Heart left ventricle (tissue), 16 donors: ENCODE measurements at regions not wholly inside any gene's neighbourhood (a gene's known extent, or its start where the extent isn't known, plus 50 kb on each side); places are given as distances from the start of the nearest gene placed in this dataset.

Experiments
- ATAC-seq, 4 donors: fragments of 200-7000 bp; cut with Tn5 transposase; one replicate each; pipeline ENCODE4 v1.9.1; 2020 to 2022; ENCODE audit warnings: moderate library complexity in 4 of 4, mild to moderate bottlenecking in 3 of 4, moderate number of reproducible peaks in 1 of 4
- DNase-seq, 5 donors: peaks; one replicate each; pipeline ENCODE4 v3.0.0-alpha.2; 2020
- H3K27ac ChIP-seq, 12 donors: fragments of 200-600 bp; sonication (generic) in 4 of 12; one replicate each; pipeline versions ENCODE4 v1.5.0 to v1.8.0; 2016 to 2022; ENCODE audit warnings: mild to moderate bottlenecking in 2 of 12
- H3K27me3 ChIP-seq, 9 donors: fragments of 200-600 bp; sonication (generic) in 2 of 9; one replicate each; pipeline versions ENCODE4 v1.5.1 to v1.8.0; 2016 to 2022; ENCODE audit warnings: mild to moderate bottlenecking in 3 of 9
- H3K36me3 ChIP-seq, 9 donors: fragments of 200-600 bp; sonication (generic) in 2 of 9; one replicate each; pipeline versions ENCODE4 v1.5.0 to v1.8.0; 2018 to 2022; ENCODE audit warnings: mild to moderate bottlenecking in 2 of 9
- H3K4me1 ChIP-seq, 12 donors: fragments of 200-600 bp; sonication (generic) in 4 of 12; one replicate each; pipeline versions ENCODE4 v1.5.0 to v1.8.0; 2016 to 2022; ENCODE audit warnings: mild to moderate bottlenecking in 3 of 12
- H3K4me3 ChIP-seq, 12 donors: fragments of 200-600 bp; sonication (generic) in 4 of 12; one replicate each; pipeline versions ENCODE4 v1.5.0 to v1.8.0; 2017 to 2022; ENCODE audit warnings: mild to moderate bottlenecking in 9 of 12, moderate library complexity in 4 of 12
- H3K9me3 ChIP-seq, 12 donors: fragments of 200-600 bp; sonication (generic) in 4 of 12; one replicate each; pipeline versions ENCODE4 v1.5.0 to v1.8.0; 2016 to 2022; ENCODE audit warnings: mild to moderate bottlenecking in 1 of 12
- POLR2A ChIP-seq, 2 donors: fragments of 450-650 bp; IDR thresholded peaks; one replicate each; pipeline ENCODE4 v1.6.1; 2017; ENCODE audit warnings: antibody characterized with exemption in 2 of 2, mild to moderate bottlenecking in 2 of 2, moderate library complexity in 2 of 2
- WGBS, 4 donors: extraction: QIAGEN DNeasy Blood & Tissue Kit in 2 of 4; methylation state at CpG; one replicate each; pipeline versions ENCODE4 v1.1.5 to v1.1.7; 2013 to 2018; 5-methylcytosine and 5-hydroxymethylcytosine counted together
- intact Hi-C, 10 donors: fragments of 100-400 bp; cut with DNase I; formaldehyde crosslinking; loops; one replicate each; pipeline versions ENCODE4 v1.11.1 to v1.14.2; 2022
- TF ChIP-seq, protein P1 (sequence below), 12 donors: fragments of 200-600 bp; sonication (generic) in 4 of 12; IDR thresholded peaks; one replicate each; pipeline versions ENCODE4 v1.5.0 to v1.8.0; 2018 to 2022; ENCODE audit warnings: antibody characterized with exemption in 12 of 12, mild to moderate bottlenecking in 5 of 12
- donor health status: ischemic (EF 13 %, LVEDD 7.1; RV severe dilation, severe dysfunction).
- donor health status: healthy with polysubstance abuse.
- donor health status: DM: no; HTN: yes; CAD: no.
- donor health status: DM: no; HTN: no; CAD: no.
- donor health status: ischemic (EF 25% LVEDD 6.9; RV normal size, moderate dysfunction).
- donor health status: ischemic (EF 25% LVEDD 5.7; RV mildly dilated, moderate dysfunction).
- donor health status: healthy.
- donor health status: DM: yes; HTN: yes; CAD: no.
- donor health status: ischemic (EF 35%, LVEDD 5.7; RV mildly dilated, moderate dysfunction).
- donor health status: nonischemic (EF 11% LVEDD 7.7; RV severe dilation, severe dysfunction).
- donor health status: DM: yes; HTN: yes; CAD: no.
- donor health status: PGD.
- donor health status: ischemic (EF 29% LVEDD 5.4; RV normal size, mild dysfunction).
- donor health status: nonischemic (EF 23%, LVEDD 6.1; RV moderate dilation, normal function).

DNA sequence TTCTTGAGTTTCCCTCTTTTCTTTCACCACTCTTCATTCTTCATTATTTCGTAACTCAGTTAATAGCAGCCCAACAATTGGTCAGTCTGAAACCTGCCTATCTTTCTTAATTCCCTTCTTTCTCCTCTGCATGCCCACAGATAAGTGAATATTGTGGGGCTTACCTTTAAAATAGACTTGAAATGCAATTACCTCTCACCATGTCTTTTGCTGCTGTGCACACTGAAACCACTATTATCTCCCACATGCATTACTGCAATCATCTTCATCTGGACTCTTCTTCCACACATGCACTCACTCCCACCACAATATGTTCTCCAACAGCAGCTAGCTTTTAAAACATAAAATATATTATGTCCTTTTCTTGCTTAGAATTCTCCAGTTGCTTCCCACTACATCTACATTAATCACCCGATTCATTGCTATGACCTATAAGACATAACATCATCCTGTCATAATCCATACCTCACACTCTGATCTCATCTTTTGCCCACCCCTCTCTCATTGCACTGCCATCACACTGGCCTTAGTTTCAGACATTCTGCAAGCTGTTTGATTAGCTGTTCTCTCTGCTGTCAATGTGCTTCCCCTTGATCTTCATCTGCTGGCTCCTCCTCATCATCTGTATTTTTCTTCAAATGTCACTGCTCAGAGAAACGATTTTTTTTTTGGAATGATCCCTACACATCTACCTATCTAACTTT, 304.8 kb downstream of the PTPRC start:
- intact Hi-C loops, result no loop called here
- ATAC-seq, result no peak
- 83 to 86% (median 83%) methylated on average over 3 of the region's 3 CpGs for WGBS, 4 donors

DNA sequence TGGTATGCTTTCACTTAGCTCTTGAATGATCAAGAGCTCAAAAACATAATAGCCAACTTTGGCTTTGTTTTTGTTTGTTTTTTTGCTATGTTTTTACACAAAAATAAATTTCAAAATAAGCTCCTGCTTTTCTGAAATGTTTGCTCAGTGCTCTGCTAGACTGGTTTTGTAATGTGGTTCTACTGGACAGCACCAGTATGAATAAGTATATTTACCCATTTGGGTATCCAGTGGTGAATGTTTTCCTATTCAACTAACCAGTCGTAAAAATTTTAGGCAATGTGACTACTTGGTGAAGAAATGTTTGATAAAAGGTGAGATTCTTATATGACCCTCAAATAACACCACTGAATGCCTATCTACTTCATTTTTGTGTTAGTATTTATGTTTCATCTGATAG, 308.6 kb downstream of the PTPRC start:
- no peak for TF ChIP-seq POLR2A (IDR thresholded peaks at IDR 0.05)
- TF ChIP-seq, protein P1, sequence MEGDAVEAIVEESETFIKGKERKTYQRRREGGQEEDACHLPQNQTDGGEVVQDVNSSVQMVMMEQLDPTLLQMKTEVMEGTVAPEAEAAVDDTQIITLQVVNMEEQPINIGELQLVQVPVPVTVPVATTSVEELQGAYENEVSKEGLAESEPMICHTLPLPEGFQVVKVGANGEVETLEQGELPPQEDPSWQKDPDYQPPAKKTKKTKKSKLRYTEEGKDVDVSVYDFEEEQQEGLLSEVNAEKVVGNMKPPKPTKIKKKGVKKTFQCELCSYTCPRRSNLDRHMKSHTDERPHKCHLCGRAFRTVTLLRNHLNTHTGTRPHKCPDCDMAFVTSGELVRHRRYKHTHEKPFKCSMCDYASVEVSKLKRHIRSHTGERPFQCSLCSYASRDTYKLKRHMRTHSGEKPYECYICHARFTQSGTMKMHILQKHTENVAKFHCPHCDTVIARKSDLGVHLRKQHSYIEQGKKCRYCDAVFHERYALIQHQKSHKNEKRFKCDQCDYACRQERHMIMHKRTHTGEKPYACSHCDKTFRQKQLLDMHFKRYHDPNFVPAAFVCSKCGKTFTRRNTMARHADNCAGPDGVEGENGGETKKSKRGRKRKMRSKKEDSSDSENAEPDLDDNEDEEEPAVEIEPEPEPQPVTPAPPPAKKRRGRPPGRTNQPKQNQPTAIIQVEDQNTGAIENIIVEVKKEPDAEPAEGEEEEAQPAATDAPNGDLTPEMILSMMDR (IDR thresholded peaks at IDR 0.05), result no peak
- no peaks in the 10 kb centered on the region for H3K36me3 ChIP-seq
- H3K4me3 ChIP-seq, result no peak overlapping the region
- no peak overlapping the region for H3K27ac ChIP-seq
- no peaks in the 10 kb centered on the region for H3K9me3 ChIP-seq
- DNase-seq (no peak), ATAC-seq (no peak)
- H3K27me3 ChIP-seq, result no peaks in the 10 kb centered on the region
- 93 to 100% (median 94%) methylated on average over 1 of the region's 1 CpG for WGBS, 4 donors
- H3K4me1 ChIP-seq, result no peaks in the 10 kb centered on the region
- intact Hi-C loops, result no loop called here

More for the DNA sequence above, 304.8 kb downstream of the PTPRC start:
- no peak for TF ChIP-seq POLR2A (IDR thresholded peaks at IDR 0.05)
- TF ChIP-seq, protein P1 (IDR thresholded peaks at IDR 0.05), result no peak
- Histone ChIP-seq H3K27ac (no peak overlapping the region), H3K36me3 (no peaks in the 10 kb centered on the region), H3K4me3 (no peak overlapping the region), H3K4me1 (no peaks in the 10 kb centered on the region), H3K27me3 (no peaks in the 10 kb centered on the region), H3K9me3 (no peaks in the 10 kb centered on the region)
- DNase-seq, result no peak

DNA sequence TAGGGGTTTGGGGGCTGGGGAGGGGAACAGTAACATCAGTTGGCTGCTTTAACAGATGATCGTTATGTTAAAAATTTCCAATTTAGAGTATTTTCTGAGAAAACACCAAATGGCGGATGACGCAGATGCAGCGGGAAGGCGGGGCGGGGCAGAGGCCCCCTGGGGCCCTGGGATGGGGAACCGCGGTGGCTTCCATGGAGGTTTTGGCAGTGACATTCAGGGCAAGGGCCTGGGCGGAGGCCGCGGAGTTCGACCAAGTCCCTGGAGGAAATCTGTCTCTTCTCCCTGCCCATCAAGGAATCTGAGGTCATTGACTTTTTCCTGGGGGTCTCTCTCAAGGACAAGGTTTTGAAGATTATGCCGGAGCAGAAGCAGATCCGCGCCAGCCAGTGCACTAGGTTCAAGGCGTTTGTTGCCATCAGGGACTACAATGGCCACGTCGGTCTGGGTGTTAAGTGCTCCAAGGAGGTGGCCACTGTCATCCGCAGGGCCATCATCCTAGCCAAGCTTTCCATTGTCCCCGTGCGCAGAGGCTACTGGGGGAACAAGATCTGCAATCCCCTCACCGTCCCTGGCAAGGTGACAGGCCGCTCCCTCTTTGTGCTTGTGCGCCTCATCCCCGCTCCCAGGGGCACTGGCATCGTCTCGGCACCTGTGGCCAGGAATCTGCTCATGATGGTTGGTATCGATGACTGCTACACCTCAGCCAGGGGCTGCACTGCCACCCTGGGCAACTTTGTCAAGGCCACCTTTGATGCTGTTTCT, 310.2 kb downstream of the PTPRC start:
- no peak overlapping the region for H3K4me3 ChIP-seq
- intact Hi-C loops, result no loop called here
- WGBS, 4 donors, result 97 to 98% (median 97%) methylated on average over 24 to 28 of the region's 28 CpGs
- ATAC-seq (no peak), DNase-seq (peak in 1 of 5 donors; percentile 60)
- H3K27ac ChIP-seq, result no peak overlapping the region
- no peaks in the 10 kb centered on the region for H3K27me3 ChIP-seq
- no peaks in the 10 kb centered on the region for H3K36me3 ChIP-seq
- TF ChIP-seq, protein P1 (IDR thresholded peaks at IDR 0.05), result no peak
- no peak for TF ChIP-seq POLR2A (IDR thresholded peaks at IDR 0.05)
- no peaks in the 10 kb centered on the region for H3K9me3 ChIP-seq
- no peaks in the 10 kb centered on the region for H3K4me1 ChIP-seq

DNA sequence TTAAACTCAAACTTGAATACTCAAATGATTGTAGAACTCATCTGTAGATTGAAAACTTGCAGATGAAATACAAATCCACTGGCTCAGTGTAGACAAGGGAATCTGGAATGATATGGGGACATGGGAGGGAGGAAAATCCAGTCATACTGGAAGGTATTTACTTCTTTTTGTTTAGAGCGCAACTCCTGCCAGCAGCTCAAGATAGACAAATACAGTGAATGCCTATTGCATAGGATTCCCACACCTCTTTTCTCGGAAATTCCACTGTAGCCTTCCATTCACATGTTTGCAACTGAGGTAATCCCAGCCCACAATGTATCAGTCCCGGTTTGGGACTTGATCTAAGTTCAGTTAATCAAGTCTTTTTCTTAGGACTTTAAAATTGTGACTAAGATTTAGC, 311.2 kb downstream of the PTPRC start:
- no peaks in the 10 kb centered on the region for H3K4me1 ChIP-seq
- no peak for ATAC-seq
- H3K36me3 ChIP-seq, result no peaks in the 10 kb centered on the region
- peaks cover 0 to 9% (median under 1%) of the 10 kb centered on the region in 12 donors for H3K9me3 ChIP-seq
- WGBS, 4 donors, result 75 to 98% (median 91%) methylated on average over 3 of the region's 3 CpGs
- DNase-seq, result no peak
- H3K27me3 ChIP-seq, result no peaks in the 10 kb centered on the region
- H3K27ac ChIP-seq, result no peak overlapping the region
- TF ChIP-seq, protein P1 (IDR thresholded peaks at IDR 0.05), result no peak
- TF ChIP-seq POLR2A (IDR thresholded peaks at IDR 0.05), result no peak
- H3K4me3 ChIP-seq, result no peak overlapping the region
- intact Hi-C loops, result no loop called here
